Epithelial cell of prostate (primary cell): ENCODE measurements at regions not wholly inside any gene's neighbourhood (a gene's known extent, or its start where the extent isn't known, plus 50 kb on each side); places are given as distances from the start of the nearest gene placed in this dataset.
"Not testable (repeated sequence)": the region's sequence is repeated elsewhere in the genome, so short reads cannot be mapped to it uniquely, and the experiment has no call there.

Experiments used
- DNase-seq: peaks from one replicate; pipeline ENCODE4 v3.0.0-alpha.2; 2011; ENCODE audit warnings: low read depth, low spot score
- H3K27ac ChIP-seq: fragments of 450-650 bp; 2 replicates; pipeline ENCODE4 v1.5.1; 2017; ENCODE audit warnings: mild to moderate bottlenecking

DNA sequence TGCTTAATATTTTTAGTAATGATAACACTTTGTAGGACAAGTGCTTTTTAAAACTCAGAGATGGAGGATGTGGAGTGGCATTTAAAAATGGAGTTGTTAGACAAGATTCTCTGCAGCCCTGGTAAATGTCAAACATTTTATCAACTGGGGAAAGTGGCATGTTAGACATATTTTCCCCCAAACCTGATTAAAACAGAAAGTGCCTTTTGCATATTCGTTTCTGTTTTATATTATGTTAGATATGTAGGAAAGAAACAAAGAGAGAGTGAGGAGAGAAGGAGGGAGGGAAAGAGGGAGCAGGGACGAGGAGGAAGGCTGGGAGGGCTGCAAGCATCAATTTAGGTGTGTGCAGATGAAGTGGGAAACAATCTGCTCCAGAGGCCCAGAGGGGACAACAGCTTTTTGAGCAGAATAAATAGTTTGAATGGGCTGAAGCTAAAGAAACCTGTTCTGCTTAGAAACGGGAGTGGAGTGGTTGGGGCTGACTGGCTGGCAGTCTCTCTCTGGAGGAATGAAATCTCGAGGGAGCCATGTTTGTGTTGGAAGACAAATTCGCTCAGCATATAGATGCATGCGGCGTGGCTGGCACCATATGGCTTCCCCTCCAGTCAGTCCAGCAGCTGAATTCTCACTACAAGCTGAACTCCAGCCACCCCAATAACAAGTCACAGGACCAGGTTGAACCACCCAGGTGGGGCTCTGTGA, 502.2 kb downstream of the AJAP1 start:
- H3K27ac ChIP-seq = no peak overlapping the region
- DNase-seq = no peak

DNA sequence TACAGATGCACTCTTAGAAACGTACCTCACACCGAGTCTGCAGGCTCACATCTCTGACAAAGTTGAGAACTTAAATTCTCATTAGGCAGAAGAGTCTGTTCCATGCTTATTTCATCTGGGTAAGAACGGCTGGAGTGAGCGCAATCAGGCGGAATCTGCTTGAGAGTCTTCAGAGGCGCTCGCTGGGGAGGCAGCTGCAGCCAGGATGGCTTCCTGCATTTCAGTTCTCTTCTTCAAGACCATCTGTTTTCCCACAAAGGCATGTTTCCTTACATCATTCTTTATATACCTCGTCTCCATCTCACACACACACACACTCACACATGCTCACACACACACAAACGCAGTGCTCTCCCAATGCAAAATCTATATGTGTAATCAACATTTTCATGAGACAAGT, 497.1 kb downstream of the AJAP1 start:
- no peak for DNase-seq

DNA sequence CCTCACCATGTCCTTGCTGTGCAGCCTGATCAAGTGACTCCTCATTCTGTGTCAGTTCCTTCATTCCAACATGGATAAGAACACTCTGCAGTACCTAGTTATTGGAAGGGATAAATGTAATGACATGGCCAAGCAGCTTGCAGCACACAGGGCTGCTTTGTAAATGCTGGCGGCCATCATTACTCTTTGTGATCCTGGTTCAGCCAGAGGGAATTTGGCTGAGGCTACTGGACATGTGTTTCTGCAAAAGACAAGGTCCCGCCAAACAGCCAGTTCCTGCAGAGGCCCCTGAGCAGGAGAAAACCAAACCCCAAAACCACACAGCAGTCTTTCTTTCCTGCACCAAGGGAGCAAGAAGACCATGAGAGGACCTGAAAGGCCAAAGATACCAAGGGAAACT, 495.8 kb downstream of the AJAP1 start:
- no peak overlapping the region for H3K27ac ChIP-seq
- DNase-seq = no peak

More for the DNA sequence above, 497.1 kb downstream of the AJAP1 start:
- no peak overlapping the region for H3K27ac ChIP-seq

DNA sequence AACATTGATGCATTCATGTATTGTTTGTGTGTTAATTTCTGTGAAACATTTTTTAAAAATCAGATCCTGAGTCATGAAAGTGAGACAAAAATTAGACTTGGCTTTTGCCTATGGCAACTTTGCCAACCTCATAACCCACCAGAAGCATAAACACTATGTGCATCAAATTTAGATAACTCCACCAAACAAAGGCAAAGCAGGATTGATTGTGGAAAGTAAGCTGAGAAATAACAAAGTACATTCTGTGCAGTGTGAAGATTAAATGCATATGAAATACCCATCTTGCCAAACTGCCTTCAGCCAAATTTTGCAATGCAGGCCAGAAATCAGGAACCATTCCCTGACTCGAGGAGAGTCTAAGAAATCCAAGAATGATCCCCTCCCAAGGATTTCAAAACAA, 493.4 kb downstream of the AJAP1 start:
- DNase-seq = no peak
- H3K27ac ChIP-seq = no peak overlapping the region

DNA sequence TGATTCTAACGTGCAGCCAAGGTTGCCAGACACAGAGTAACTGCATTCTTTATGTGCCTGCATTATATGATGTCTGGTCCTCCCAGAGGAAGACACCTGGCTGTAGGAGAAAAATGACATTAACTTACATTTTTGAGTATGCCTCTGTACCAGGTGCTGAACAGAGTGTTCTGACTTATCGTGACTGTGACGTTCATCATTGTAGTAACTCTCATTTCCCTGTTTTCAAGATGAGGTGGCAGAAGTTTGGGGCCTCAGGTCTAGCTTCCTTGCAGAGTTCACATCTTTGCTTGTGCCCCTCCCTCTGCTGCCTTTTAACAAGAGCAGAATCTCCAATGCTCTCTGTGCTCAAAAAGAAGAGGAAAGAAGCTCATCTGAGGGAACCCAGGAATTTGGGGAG, 488.0 kb downstream of the AJAP1 start:
- H3K27ac ChIP-seq = no peak overlapping the region
- no peak for DNase-seq

DNA sequence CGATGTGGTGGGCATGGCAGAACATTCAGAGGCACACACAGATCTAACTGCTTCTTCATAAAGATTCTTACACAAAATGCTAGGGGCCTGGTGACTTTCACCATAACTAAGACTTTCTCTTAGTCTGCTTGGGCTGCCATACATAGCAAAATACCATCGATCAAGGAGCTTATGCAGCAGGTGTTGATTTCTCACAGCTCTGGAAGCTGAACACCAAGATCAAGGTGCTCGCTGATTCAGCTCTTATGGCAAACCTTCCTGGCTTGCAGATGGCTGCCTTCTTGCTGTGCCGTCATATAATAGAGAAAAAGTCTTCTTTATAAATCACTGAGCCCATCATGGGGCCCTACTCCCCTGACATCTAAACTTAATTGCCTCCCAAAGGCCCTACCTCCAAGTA, 487.3 kb downstream of the AJAP1 start:
- no peak overlapping the region for H3K27ac ChIP-seq
- DNase-seq = no peak

DNA sequence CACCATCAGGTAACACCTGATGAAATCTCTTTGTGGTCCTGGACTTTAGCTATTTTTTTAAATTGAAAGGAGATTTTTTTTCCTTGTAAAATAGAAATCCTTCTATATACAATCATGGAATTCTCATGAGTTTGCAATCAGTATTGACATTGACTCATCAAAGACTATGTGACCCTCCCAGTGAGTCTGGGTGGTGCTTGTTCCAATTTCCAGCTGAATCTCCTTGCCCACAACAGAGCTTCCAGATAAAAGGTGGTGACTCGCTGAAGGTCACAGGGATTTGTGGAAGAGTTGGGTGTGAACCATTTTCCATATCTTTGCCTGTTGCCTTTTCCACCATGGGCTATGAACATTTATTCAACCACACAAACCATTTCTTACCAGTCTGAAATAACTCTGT, 486.6 kb downstream of the AJAP1 start:
- H3K27ac ChIP-seq = no peak overlapping the region
- no peak for DNase-seq

DNA sequence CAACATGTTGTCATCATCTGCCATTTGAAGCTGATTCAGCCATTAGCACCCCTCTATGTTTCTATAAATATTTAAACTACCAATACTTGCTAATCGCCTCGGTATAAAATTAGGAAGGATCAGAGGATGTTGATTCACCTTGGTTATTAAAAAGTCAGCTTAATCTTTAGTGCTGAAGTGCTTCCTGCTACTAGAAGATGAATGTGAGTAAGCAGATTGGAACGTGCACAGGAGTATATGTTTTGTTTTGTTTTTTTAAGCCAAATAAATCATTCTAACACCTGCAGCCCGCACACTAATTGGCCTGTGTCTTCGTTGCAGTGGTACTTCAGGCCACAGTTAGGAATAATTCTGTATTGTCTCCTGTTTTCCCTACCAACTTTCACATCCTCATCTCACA, 485.7 kb downstream of the AJAP1 start:
- no peak overlapping the region for H3K27ac ChIP-seq
- no peak for DNase-seq

DNA sequence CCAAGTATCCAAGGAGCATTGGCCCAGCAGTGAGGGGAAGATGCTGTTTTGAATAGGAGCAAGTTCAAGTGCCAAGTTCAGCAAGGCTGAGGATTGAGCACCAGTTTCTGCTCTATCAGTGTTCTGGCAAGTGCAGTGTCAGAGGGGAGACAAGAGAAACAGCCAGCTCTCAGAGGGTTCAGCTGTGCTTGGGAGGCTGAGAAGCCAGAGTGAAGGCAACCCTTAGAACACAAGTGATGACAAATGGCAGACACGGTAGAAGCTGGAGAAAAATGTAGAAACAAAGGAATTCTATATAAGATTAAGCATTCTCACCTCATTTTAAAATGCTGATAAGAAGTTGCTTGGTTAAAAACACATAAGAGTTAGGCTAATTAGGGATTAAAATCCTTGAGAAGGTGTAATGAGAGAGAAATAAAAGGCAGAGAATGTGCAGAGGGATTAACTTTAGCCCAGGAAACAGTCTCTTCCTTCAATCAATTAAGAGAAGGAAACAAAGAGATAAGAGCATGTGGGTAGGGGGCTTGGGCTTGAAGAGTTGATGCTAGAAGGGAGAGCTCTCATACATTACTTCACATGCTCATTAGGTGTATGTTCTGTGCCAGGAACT, 475.4 kb downstream of the AJAP1 start:
- no peak for DNase-seq
- no peak overlapping the region for H3K27ac ChIP-seq

DNA sequence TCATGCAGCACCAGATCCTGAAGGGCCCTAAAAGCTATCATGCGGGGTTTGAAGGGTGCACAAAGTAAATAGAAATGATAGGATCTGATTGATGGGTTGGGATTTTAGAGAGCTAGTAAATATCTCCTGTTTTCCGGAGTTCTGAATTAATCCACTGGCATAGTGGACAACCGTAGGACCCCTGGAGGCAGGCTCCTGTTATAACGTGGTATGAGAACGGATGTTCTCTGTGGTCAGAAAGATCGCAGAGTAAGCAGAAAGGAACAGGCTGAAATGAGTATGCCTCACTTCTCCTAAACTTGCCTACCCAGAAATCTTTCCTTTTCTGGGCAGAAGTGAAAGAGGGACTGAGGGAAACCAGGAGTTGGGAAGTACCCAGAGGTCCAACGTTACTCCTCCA, 470.8 kb downstream of the AJAP1 start:
- no peak overlapping the region for H3K27ac ChIP-seq
- DNase-seq = no peak

DNA sequence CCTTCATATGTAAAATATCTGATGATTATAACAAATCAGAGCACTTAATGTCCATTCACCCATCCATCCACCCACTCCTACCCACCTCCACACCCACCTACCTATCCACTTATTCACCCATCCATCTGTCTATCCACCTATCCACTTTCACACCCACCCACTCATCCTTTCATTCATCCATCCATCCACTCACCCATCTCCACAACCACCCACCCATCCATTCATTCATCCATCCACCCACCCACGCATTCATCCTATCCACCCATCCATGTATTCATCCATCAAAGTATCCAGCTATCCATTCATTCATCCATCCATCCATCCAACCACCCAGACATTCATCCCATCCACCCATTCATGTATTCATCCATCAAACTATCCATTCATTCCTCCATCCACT, 466.1 kb downstream of the AJAP1 start:
- DNase-seq = no peak
- no peak overlapping the region for H3K27ac ChIP-seq

DNA sequence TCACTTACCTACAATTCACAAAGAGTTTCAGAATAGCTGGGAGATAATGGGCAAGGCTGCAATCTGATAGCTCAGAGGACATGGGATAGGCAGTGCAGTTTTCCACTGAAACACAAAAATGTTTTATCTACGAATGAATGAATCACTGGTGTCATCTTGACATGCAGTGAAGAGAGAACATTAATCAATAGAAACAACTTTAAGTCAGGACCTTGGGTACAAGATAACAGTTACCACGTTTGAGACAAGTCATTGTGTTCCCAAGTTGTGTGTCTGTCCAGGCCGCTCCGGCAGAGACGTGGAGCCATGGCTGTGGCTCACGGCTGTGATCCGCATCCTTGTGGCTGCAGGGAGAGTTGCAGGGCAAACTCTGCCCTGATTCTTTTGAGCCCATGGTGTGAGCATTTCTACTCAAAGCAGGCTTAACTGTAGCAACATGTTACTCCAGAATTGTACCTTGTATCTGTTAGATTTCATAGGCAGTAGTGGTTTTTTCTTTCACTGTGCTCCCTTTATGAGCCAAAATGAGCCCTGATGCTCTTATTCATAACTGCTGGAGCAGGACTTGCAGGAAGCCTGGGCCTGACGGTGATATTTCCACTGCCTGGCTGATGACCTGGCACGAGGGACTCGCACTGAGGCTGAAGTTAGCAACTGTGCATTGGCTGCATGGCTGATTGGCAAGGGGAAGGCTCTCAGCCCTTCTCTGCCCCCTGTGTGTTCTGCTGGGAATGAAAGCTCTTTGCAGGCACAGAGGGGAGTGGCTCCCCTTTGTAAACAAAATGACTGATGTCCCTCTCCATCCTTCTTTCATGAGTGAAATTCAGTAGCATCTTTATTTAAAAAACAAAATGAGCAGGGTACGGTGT, 465.2 kb downstream of the AJAP1 start:
- H3K27ac ChIP-seq = no peak overlapping the region
- DNase-seq = no peak

DNA sequence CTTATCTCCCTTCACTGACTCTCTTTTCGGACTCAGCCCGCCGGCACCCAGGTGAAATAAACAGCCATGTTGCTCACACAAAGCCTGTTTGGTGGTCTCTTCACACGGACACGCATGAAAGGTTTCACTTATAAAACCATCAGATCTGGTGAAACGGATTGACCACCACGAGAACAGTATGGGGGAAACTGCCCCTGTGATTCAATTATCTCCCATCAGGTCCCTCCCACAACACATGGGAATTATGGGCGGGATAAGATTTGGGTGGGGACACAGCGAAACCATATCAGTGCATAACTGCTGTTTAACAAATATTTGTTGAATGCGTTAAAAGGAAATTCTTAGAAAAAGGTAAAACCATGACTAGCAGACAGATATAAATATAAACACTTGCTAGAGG, 464.4 kb downstream of the AJAP1 start:
- H3K27ac ChIP-seq = not testable (repeated sequence)

DNA sequence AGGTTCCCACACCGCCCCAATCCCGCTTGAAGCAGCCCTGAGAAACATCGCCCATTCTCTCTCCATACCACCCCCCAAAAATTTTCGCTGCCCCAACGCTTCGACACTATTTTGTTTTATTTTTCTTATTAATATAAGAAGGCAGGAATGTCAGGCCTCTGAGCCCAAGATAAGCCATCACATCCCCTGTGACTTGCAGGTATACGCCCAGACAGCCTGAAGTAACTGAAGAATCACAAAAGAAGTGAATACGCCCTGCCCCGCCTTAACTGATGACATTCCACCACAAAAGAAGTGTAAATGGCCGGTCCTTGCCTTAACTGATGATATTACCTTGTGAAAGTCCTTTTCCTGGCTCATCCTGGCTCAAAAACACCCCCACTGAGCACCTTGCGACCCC, 463.9 kb downstream of the AJAP1 start:
- H3K27ac ChIP-seq, DNase-seq: not testable (repeated sequence)

More for the DNA sequence above, 464.4 kb downstream of the AJAP1 start:
- DNase-seq = not testable (repeated sequence)

DNA sequence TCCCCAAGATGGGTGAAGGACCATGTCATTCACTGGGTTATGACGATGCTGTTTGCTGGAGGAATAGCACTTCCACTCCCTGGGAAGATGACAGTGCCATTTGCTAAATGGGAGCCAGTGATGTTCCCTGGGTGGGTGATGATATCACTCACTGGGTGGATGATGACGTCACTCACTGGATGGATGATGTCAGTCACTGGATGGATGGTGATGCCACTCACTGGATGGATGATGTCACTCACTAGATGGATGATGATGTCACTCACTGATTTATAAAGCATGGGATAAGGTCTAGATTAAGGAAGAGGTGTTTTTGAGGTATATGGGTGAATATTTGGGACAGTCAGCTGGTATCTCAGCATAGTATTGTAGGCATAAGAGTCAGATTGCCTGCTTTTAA, 457.2 kb downstream of the AJAP1 start:
- no peak overlapping the region for H3K27ac ChIP-seq
- DNase-seq = no peak

DNA sequence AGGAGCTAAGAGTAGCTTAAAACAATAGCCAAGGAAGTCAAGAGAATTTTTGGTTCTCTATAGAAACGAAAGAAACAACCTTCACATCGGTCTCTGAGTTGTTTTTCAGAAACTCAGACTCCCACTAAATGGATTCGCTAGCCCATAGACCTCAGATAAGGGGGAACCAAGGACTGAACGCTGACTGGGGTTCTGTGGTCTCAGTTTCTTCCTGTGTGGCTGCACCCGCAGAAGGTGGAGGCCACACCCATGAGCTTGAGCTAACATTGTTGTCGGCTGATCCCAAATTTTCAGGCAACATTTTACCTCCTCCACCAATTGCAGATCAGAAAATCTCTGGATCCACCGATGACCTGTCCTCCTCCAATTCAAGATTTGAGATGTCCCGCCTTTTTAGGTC, 456.1 kb downstream of the AJAP1 start:
- no peak for DNase-seq
- no peak overlapping the region for H3K27ac ChIP-seq

DNA sequence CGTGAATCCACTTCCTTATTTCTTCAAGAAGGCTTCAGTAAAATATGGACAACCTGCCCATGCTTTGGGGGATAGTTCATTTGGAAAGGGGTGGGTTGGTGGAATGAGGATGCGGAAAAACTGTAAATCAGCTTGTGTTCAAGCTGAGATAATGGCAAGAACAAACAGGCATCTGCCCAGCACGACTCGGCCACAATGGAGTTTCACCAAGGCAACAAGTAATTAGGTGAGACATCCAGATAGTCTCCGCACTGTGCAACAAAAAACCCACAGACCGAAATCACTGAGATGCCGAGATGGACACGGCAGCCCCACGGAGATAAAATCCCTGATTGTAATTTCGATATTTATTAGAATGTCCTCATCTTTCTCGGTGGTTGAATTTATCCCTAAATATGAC, 455.2 kb downstream of the AJAP1 start:
- no peak for DNase-seq
- no peak overlapping the region for H3K27ac ChIP-seq

DNA sequence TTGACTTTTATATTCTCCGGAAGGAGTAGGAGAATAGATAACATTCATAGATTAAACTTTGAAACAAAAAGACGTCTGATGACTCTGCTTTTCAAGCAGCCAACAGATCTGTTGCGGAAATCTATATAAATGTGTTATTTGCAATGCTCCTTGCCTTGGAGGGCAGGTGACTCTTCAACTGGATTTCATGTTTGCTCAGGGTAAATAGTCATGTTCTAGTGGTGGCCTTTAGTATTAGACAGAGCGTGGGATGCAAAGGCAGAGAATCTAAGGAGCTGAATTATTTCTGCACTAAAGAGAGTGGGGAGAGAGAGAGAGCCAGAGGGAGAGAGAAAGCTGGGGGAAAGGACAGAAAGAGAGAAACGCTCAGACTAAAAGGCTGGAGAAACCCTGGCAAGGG, 454.3 kb downstream of the AJAP1 start:
- H3K27ac ChIP-seq = no peak overlapping the region

DNA sequence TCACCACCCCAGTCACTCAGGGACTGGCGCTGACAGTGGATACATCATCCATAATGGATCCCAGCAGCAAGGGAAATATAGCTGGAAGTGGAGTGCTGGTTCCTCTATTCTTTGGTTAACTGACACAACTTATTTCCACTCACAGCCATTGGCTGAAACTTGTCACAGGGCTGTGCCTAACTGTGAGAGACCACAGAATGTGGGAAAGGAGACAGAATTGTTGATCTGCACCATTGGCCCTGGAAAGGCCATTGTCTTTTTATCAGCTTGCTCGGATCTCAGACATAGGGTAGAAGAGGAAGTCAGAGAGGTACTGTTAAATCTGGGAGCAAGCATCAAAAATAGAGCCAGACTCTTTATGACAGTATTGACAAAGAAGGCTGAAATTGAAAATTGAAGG, 451.3 kb downstream of the AJAP1 start:
- DNase-seq = no peak
- H3K27ac ChIP-seq = no peak overlapping the region

More for the DNA sequence above, 454.3 kb downstream of the AJAP1 start:
- DNase-seq = no peak

DNA sequence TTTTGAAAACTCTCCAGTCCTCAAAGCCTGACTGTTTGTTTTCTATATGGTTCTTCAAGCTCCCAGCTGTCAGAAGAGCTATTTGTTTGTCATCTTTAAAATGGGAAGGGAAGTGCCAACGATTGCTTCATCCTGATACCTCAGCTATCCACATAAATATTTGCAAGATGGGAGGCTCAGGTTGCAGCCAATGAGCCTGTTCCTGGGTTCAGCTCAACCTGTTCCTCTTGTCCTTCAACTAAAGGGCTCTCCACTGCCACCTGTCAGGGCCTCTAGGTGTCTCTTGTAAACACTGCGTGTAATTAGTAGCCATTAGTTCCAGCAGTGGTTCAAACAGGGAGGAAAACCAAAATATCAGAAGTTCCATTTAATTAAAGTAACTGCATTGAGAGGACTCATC, 445.1 kb downstream of the AJAP1 start:
- no peak overlapping the region for H3K27ac ChIP-seq
- DNase-seq = no peak

DNA sequence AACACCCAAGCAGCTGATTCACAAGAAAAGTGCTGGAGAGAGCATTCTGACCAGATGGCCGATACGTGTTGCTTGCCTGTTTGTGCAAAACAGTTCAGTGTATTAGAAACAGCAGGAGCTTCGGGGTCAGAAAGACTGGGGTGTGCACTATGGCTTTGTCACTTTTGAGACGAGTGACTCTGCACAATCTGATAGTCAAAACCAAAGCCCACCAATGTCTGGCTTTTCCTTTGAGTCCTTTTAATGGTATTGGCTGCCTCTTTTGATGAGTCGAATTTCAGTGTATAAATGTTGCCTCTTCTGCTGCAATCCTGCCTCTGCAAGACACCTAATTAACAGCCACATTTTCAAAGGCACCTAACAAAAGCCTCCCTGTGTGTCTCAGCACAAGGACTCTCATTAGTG, 444.6 kb downstream of the AJAP1 start:
- no peak overlapping the region for H3K27ac ChIP-seq
- no peak for DNase-seq
